NK-92 treated with Interleukin-12 subunit alpha and Interleukin-12 subunit beta, amount 100 ng/mL, for 24 hours (cell line): ENCODE measurements at regions not wholly inside any gene's neighbourhood (a gene's known extent, or its start where the extent isn't known, plus 50 kb on each side); places are given as distances from the start of the nearest gene placed in this dataset.

Experiments used
- DNase-seq: peaks from one replicate; lab custom pipeline; 2025; lab: John Stamatoyannopoulos, UW

DNA sequence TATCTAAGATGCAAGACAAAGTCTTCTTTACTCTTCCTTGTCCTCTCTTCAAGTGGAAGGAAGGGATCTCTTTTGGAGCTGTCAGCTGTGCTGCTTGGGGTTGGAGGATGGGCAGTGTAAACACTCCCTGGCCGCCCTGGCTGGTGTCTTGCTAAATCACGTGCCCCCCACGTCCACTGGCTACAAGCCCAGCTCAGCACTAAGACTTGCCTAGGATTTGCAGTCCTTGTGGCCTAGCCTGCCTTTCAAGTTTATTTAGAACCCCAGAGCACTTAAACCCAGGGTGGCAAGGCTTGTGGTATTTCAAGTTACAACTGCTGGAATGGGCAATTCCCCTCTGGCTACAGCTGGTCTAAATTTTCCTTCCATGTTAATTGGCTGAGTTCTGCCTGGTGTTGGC lies 272.4 kb upstream of the MYO3A start:
- no peak for DNase-seq

DNA sequence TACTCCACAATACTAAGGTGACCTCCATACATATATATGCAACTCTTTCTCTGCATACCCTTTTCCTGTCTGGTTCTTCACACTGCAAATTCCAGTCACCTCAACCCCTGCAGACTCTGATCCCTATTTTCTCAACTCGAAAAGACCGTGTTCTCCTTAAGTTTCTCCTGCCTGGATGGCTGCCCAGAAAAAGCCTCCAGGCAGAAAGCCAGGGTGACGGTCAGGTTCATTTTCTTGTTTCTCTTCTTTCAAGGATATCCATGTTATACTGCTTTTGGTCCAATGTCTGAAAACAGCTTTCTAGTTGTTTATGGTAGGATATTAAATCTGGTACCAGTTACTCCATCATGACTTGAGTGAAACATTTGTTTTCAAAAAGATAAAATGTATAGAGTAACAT lies 267.8 kb upstream of the MYO3A start:
- no peak for DNase-seq

DNA sequence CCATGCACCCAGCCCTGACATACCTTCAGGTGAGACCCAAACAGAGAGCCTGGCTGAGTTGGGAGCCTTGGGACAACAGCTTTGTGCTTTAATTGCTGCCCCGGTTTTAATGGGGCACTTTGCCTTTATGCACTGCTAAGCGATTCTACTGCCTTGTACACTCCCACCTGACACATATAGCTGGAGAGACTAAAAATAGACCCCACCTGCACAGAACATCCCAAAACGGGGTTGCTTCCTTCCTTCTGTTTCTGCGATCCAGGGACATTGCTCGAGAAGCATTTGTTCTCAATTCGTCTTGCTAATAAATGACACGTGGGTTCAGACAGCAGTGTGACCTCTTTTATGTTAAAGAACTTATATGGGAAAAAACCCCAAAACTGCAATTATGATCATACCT lies 258.8 kb upstream of the MYO3A start:
- DNase-seq, result no peak

DNA sequence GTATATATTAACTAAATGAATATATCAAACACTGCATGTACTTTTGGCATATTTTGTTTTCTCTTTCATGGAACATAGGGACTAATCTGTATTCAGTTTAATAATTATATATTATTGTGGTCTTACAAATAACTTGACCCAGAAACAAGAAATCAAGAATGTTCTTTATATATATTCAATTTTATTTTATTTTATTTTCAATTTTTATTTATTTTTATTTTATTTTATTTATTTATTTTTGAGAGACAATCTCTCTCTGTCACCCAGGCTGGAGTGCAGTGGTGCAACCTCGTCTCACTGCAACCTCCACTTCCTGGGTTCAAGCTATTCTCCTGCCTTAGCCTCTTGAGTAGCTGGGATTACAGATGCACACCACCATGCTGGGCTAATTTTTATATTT lies 258.4 kb upstream of the MYO3A start:
- DNase-seq, result no peak

DNA sequence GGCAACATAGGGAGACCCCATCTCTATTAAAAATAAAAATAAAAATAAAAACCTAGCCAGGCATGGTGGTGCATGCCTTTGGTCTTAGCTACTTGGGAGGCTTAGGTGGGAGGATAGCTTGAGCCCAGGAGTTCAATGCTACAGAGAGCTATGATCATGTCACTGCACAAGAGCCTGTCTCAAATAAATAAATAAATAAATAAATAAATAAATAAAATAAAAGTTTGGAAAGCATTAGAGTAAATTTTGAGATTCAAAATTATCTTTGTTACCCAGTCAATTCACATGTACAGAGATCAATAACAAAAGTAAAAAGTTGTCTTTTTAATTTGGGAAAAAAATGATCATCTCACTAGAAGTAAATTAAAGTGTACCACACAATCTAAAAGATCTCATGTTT lies 255.8 kb upstream of the MYO3A start:
- no peak for DNase-seq

DNA sequence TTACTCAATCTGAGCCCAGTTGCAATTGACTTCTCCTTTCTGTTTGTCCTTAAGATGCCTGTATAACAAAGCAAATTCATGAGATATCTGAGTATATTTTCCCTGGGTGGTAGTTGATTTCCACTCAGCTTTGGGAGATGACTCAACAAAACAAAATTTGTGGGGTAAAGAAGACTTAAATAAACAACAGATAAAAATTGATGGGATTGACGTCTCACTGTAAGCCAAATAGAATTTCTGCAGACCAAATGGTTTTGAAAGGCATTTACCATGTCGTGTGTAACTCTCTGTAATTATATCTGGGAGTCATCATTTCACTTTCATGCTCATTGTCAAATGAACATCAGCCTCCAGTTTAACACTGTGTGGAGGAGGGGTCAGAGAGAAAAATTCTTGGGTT lies 255.4 kb upstream of the MYO3A start:
- DNase-seq, result no peak

DNA sequence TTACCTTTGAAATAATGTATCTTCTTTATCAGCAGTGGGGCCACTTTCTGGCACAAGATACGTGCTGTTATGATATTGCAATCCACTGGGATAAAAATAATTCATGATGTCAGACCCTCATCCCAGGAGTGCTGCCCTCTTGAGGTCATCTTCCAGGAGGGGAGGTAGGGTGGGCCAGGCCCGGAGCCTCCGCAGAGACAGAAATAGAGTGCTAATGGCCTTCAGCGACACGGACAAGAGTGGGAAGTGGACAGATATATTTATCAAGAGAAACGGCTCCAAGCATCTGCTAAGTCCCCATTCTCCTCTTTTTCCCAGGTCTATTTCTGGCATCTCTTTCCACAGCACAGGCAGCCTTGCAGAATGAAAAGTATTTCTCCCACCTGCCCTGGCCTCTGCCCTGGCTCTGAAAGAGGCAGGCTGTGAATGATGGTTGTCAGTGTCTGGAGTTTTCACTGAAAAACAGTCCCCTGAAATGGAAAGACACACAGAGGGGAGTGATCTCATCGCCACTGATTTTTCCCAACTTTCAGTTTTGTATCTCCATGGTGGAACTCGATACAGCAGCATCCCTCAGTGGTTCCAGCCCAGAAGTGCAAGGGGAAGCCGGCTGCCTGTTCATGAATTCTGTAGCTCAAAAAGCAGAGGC lies 251.7 kb upstream of the MYO3A start:
- no peak for DNase-seq

DNA sequence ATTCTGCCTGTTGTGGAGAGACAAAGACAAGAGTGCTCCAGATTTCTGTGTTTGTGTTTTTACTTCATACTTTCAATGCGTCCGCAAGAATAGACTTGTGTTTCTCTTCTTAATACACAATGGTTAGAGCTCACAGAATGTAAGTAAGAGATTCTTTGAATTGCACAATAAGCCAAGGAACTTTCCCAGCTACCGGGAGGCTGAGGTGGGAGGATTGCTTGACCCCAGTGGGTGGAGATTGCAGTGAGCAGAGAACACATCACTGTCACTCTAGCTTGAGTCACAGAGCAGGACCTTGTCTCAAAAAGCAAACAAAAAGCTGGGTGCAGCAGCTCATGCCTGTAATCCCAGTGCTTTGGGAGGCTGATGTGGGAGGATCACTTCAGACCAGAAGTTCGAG lies 250.7 kb upstream of the MYO3A start:
- no peak for DNase-seq

DNA sequence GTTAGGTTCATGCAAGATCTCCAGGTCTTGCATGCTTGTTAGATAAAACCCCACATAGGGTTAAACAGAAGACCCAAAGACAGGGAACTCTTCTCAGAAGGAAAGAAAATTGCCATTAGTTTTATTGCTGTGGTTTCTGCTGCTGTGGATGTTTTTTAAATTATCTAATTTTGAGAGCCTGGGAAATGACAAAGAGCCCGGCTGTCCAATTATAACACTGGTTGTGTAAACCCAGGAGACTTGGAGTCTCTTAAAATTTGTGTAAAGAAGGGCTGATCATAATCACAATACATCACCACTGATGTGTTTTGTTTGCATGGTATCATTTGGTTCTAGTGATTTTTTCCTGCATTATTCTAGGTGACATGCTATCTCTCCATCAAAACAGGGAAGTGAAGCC lies 246.5 kb upstream of the MYO3A start:
- no peak for DNase-seq

DNA sequence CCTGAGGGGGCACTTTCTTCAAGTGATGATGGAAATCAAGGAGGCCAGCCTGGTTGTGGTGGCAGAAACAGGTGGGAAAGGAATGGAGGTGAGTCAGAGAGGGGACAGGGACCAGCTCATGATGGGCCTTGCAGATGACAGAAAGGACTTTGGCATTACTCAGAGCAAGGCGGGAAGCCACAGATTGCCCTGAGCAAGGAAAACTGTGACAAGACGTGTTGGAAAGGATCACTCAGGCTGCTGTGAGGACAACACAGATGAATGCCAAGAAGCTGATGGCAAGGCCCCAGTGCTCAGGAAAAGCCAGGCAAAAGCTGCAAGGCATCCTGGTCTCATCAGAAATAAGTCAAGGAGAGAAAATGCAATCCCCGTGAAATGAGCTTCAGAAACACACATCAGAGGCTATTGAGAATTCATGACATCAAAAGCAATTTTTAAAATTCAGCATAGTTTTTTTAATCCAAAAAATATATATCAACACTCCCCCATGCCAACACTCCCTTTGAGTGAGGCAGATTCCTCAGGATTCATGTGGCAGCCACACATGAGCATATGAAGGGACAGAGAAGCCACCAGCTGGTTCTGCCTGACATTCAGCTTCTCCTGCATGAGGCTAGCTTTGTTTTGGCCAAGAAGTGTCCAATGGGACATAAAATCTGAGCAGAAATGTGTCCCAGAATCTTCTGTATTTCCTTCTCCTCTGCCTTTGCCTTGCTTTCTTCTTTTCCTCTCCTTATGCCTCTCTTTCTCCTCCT lies 244.5 kb upstream of the MYO3A start:
- DNase-seq, result no peak

DNA sequence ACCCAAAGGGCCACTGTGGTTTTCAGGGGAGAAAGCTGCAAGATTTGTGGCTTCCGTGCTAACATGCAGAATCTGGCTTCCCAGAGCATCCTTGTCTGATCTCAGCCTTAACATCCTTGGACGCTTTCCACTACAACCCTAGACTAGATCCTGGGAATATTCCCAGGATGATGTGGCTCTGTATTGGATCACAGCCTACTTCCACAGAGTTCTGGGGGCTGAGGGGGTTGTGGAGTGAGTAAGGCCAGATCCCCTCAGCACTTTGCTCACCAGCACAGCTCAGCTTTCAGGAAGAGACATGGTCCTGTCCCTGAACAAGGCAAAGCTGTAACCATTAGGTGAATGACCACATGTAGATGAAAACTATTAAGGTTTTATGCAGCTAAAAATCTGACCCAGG lies 241.3 kb upstream of the MYO3A start:
- DNase-seq, result no peak

DNA sequence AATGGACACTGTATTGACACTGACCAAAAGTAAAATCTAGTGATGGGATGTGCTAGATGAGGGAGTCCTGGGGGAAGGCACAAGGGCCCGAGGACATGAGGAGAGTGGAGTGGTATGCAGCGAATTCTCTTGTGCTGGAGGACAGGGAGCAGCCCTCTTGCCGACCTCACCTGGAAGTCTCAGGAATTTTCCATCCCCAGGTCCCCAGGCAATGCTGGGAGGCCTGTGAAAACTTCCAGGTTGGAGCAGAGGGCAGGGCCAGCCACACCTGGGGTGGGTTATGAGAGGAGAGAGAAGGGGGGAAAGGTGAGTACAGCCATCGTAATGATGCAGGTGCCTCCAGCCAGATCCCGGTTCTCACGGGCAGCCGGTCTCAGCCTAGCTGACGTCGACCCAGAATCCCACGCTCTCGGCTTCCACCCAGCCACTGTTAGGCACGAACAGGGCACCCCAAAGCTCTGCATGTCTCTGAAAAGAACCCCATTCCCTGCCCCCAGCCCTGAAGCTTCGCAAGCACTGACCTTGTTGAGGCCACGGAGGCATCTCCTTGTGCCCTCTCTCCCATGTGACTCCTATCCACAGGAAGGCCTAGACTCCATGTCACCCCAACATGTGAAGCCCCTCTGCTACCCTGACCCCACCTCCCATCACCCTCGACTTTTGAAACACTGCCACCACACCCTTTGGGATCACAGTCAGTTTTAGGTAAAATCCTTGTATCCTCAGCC lies 239.7 kb upstream of the MYO3A start:
- no peak for DNase-seq

DNA sequence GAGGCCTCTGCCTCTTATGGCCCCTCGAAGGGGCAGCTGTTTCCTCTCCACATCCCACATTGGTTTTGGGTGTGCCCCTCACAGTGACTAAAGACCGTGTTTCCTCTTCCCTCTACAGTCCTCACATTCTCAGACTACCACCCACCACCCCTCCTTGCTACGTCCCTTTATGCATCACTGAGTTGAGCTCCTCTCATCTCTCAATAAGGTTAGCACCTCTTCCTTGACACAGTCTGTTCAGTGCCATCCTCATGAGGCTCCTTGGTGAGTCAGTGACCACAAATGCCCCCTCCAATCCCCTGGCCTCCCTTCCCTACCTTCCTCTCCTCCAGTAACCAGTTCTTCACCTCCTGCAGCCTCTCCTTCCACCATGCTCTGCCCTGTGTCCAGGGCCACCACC lies 239.1 kb upstream of the MYO3A start:
- no peak for DNase-seq

DNA sequence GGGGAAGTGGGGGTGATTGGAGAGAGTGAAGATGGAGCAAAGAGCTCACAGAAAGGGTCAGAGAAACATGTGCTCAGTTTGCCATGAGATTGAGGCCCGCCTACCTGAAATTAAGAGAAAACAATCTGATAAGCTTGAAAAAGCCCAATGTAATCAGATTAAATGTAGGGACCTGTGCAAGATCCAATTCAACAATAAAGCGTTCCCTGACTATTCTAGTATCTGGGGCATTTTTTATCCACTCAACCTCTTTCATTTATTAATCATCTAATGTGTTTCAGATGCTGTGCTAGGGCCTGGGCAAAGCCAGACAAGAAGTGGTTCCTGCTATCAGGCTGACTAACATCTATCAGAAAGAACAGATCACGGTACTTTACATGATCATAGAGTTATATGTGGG lies 238.4 kb upstream of the MYO3A start:
- DNase-seq, result no peak

DNA sequence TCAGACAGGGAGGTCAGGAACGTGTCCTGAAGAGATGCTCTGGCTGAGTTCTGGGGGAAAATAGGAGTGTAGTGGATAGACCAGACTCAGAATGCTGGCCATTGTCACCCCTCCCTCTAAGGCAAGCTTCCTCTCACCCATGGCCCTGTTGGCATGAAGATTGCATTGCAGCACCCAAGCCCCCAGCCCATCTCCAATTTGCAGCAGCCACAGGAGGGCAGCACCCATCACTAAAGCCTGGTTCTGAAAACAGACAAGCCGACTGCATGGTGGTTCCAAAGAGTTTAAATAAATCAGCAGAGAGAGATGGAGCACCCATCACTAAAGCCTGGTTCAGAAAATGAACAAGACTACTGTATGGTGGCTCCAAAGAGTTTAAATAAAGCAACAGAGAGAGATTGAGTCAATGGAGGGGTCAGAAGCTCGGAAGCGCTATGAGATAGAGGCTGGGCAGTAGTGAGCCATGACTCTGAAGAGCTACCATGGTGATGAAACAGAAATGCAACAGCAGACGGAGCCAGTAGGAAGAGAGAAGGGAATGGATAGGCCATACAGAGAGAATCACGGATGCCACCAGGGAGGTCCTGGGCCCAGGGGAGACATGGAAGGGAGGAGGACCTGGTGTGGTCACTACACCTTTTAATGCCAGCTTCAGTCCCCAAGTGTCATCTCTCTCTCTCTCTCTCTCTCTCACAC lies 237.9 kb upstream of the MYO3A start:
- DNase-seq, result no peak

DNA sequence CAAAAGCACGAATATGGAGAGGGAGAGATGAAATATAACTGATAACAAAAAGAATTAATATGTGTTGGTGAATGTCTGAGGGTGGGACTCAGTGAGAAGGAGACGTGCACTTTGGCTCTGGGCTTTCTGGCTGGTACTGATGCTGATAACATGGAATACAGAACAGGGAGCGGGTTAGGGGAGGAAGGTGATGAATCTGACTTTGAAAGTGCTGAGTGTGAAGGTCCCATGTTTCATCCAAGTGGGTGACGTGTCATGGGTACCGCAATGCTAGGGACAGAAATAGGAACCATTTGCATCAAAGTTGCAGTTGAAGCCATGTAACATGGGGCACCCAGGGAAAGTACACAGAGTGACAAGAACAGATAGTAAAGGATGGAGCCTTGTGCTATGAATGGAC lies 236.6 kb upstream of the MYO3A start:
- no peak for DNase-seq

DNA sequence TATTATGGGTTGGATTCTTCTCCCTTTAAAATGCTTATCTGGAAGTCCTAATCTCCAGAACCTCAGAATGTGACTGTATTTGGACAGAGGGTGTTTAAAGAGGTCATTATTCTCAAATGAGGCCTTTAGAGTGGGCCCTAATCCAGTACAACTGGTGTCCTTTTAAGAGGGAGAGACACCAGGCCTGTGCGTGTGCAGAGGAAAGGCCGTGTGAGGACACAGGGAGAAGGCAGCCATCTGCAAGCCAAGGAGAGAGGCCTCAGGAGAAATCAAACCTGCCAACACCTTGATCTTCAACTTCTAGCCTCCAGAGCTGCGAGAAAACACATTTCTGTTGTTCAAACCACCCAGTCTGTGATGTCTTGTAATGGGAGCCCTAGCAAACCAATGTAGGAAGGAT lies 235.4 kb upstream of the MYO3A start:
- no peak for DNase-seq

DNA sequence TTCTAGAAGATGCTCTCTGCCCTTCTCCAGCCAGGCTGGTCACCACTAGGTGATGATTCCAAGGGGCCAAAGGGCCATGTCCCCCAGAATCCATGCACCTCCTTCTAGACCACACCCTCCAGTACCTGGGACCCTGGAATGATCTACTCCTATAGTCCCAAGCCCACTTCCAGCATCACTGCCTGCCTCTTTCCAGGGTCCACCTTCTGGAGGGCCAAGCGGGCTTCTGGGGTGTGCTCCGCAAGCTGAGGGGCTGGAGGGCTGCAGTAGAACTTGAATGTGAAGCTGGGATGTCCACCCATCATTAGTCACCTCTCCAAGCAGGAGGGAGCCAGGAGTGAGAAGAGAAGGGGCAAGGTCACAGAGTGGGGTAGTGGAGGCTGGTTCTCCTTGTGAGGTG lies 234.4 kb upstream of the MYO3A start:
- no peak for DNase-seq

DNA sequence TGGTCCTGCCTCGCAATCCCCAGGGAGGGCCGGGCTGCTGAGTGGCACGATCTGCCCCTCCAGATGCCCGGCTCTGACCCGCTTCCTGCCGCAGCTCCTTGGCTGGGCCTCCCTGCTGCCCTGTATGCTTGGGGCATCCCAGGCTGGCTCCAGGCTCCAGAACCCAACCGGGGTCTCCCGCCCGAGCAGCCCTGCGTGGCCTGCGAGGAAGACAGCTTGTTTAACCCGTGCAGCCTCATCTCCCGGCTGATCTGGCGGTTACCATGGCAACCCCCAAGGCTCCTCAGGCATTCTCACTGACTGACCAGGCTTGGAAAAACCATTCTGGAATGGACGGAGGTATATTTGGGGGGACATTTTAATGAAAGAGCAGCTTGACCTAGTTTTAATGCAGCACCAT lies 232.4 kb upstream of the MYO3A start:
- no peak for DNase-seq

DNA sequence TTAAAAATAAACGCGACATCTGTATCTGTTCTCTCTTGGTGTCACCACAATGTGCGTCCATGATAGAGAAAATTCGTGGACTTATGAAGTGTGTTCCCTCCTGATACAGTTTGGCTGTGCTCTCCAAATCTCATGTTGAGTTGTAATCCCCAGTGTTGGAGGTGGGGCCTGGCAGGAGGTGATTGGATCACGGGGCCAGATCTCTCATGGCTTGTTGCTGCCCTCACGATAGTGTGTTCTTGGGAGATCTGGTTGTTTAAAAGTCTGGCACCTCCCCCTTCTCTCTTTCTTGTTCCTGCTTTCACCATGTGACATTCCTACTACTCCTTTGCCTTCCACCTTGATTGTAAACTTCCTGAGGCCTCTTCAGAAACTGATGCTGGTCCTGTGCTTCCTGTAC lies 229.4 kb upstream of the MYO3A start:
- no peak for DNase-seq

DNA sequence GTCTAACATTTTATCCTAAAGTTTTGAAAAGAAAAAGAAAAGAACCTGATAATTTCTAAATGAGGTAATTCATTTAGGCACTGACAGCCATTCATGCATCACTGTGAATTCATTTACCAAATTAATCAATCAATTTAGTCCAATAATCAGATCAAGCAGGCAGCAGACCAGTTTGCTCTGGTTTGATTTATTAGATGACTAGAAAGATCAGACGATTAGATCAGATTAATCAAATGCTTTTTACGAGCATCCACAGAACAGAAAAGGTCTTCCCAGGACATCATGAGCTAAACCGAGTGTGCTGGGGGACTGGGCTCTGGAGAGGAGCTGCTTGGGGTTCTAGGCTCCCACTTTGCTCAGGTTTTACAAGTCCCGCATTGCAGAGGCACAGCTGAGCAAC lies 226.5 kb upstream of the MYO3A start:
- DNase-seq, result no peak

DNA sequence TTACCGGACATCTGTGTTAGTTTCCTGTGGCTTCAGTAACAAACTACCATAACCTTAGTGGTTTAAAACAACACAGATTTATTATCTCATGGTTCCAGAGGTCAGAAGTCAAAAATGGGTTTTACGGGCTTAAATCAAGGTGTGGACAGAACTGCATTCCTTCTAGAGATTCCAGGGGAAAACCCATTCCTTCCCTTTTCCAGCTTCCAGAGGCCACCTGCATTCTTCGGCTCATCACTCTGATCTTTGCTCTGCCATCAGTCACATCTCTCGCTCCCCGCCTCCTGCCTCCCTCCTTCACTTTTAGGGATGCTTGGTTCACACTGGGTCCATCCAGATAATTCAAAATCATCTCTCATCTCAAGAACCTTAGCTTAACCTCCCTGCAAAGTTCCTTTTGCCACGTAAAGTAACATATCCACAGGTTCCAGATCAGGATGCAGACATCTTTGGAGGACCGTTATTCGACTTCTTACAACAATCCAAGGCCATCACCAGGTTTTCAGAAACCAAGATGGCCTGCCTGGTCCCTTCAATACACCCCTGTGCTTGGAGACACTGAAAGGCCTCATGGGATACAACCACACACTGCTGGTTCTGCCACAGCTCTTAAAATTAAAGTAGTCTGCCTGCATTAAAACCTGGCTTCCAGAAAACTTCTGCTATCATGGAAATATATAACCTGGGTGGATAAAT lies 225.9 kb upstream of the MYO3A start:
- no peak for DNase-seq
